Sigmoid colon (tissue), 4 donors: ENCODE measurements at regions not wholly inside any gene's neighbourhood (a gene's known extent, or its start where the extent isn't known, plus 50 kb on each side); places are given as distances from the start of the nearest gene placed in this dataset.

Source experiments
- EP300 ChIP-seq, 4 donors: sonication (generic); formaldehyde crosslinking; IDR thresholded peaks; one replicate each; pipeline ENCODE4 v1.6.1; 2017; ENCODE audit warnings: antibody characterized with exemption in 4 of 4
- POLR2A ChIP-seq, 2 donors: fragments of 450-650 bp; IDR thresholded peaks; one replicate each; pipeline ENCODE4 v1.6.1; 2016; ENCODE audit warnings: antibody characterized with exemption in 2 of 2, mild to moderate bottlenecking in 2 of 2, moderate library complexity in 2 of 2
- POLR2AphosphoS5 ChIP-seq, 4 donors: sonication (generic); formaldehyde crosslinking; IDR thresholded peaks; one replicate each; pipeline ENCODE4 v1.6.1; 2017; ENCODE audit warnings: antibody characterized with exemption in 4 of 4
- TF ChIP-seq, protein P1 (sequence below), 4 experiments: fragments of 450-650 bp in 3 of 4; fragments of 200-600 bp in 1 of 4; IDR thresholded peaks; one replicate each; pipeline ENCODE4 v1.5.1; 2016 to 2019; ENCODE audit warnings: antibody characterized with exemption in 4 of 4, mild to moderate bottlenecking in 3 of 4, moderate library complexity in 2 of 4

DNA sequence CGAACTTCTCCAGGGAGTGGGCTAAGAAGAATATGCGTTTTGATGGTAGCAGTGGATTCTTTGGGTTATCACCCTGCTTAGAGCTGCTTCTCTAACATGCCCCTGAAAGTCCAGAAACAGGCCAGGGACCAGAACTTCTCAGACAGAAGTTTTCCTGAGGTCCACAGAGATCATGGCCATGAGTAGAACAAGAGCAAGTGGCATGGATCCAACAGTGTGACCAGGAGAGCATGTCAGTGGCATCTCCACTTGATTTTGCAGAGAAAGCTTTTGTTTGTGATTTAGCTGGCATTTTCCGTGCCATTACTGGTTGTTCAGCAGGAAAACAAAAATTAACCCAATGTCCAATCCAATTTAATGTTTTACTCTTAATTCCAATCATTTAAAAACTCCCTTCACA, 298.5 kb upstream of the CD180 start:
- TF ChIP-seq, protein P1, sequence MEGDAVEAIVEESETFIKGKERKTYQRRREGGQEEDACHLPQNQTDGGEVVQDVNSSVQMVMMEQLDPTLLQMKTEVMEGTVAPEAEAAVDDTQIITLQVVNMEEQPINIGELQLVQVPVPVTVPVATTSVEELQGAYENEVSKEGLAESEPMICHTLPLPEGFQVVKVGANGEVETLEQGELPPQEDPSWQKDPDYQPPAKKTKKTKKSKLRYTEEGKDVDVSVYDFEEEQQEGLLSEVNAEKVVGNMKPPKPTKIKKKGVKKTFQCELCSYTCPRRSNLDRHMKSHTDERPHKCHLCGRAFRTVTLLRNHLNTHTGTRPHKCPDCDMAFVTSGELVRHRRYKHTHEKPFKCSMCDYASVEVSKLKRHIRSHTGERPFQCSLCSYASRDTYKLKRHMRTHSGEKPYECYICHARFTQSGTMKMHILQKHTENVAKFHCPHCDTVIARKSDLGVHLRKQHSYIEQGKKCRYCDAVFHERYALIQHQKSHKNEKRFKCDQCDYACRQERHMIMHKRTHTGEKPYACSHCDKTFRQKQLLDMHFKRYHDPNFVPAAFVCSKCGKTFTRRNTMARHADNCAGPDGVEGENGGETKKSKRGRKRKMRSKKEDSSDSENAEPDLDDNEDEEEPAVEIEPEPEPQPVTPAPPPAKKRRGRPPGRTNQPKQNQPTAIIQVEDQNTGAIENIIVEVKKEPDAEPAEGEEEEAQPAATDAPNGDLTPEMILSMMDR (IDR thresholded peaks at IDR 0.05), result no peak
- TF ChIP-seq POLR2A (IDR thresholded peaks at IDR 0.05) (no peak), POLR2AphosphoS5 (IDR thresholded peaks at IDR 0.05) (no peak), EP300 (IDR thresholded peaks at IDR 0.05) (no peak)
